HCT116 (cell line): ENCODE measurements at regions not wholly inside any gene's neighbourhood (a gene's known extent, or its start where the extent isn't known, plus 50 kb on each side); places are given as distances from the start of the nearest gene placed in this dataset.

Source experiments
- ATAC-seq: fragments of 200-7000 bp; cut with Tn5 transposase; 2 replicates; pipeline ENCODE4 v1.9.1; 2020; ENCODE audit warnings: mild to moderate bottlenecking, moderate library complexity
- BruUV-seq: library from RNA; stranded (reverse); fragments of 400-500 nt; replicated peaks from 2 replicates; lab custom pipeline; 2021; lab: Mats Ljungman, UMichigan
- CTCF ChIA-PET: fragments of 300-600 bp; sonication (Branson Sonifier 250); formaldehyde crosslinking; loops from one replicate; lab custom pipeline; 2021; ENCODE audit warnings: antibody characterized with exemption; lab: Charles Lee
- POLR2A ChIA-PET: fragments of 300-600, 350-600 bp; sonication (Branson Sonifier 250); formaldehyde crosslinking; loops from one replicate; lab custom pipeline; 2021; ENCODE audit warnings: antibody characterized with exemption; lab: Charles Lee
- RAD21 ChIA-PET, 2 experiments: fragments of 300-600 bp; sonication (Branson Sonifier 250); formaldehyde crosslinking; loops; one replicate each; lab custom pipeline; 2023; ENCODE audit warnings: low total read pairs in 2 of 2; ENCODE audit not compliant: uncharacterized antibody in 2 of 2, unreplicated experiment in 2 of 2, low non-redundant PET in 1 of 2; lab: Charles Lee
- DNase-seq: peaks from one replicate; pipeline ENCODE4 v3.0.0-alpha.2; 2010; ENCODE audit warnings: low read depth, low spot score
- H2AFZ ChIP-seq: fragments of 200-600 bp; shearing (Covaris generic), sonication (generic); 2 replicates; pipeline ENCODE4 v1.6.1; 2017; ENCODE audit warnings: low read depth, mixed run types, mixed read lengths, antibody characterized with exemption, low read length; ENCODE audit not compliant: poor library complexity, severe bottlenecking
- H3K27ac ChIP-seq: 2 replicates; pipeline ENCODE4 v1.5.1; 2012; ENCODE audit warnings: low read depth, low read length
- H3K27me3 ChIP-seq: fragments of 200-600 bp; sonication (generic); 2 replicates; pipeline ENCODE4 v1.6.1; 2016; ENCODE audit warnings: mixed run types, low read length, mixed read lengths; ENCODE audit not compliant: insufficient read depth
- H3K36me3 ChIP-seq, 2 experiments: fragments of 200-500 bp in 1 of 2; fragments of 200-600 bp in 1 of 2; sonication (Bioruptor generic) in 1 of 2; sonication (generic) in 1 of 2; 2 replicates each; pipeline versions ENCODE4 v1.5.1 to v1.6.1; 2014 to 2016; ENCODE audit warnings: low read length in 2 of 2, inconsistent platforms in 1 of 2, mixed read lengths in 1 of 2, mixed run types in 1 of 2; ENCODE audit not compliant: insufficient read depth in 2 of 2, control insufficient read depth in 1 of 2
- H3K4me1 ChIP-seq, 2 experiments: fragments of 200-600 bp in 1 of 2; sonication (generic) in 1 of 2; 2 replicates each; pipeline versions ENCODE4 v1.5.1 to v1.6.1; 2012 to 2017; ENCODE audit warnings: low read length in 2 of 2, inconsistent platforms in 1 of 2, mild to moderate bottlenecking in 1 of 2, mixed read lengths in 1 of 2, mixed run types in 1 of 2, moderate library complexity in 1 of 2; ENCODE audit not compliant: insufficient read depth in 2 of 2, control insufficient read depth in 1 of 2
- H3K4me2 ChIP-seq: fragments of 200-600 bp; sonication (generic); 2 replicates; pipeline ENCODE4 v1.6.1; 2017; ENCODE audit warnings: mixed run types, low read length, mixed read lengths
- H3K4me3 ChIP-seq, 2 experiments: fragments of 200-600 bp in 1 of 2; sonication (generic) in 1 of 2; replicated peaks in 1 of 2; 2 replicates each; pipeline ENCODE4 v1.5.1; 2011 to 2016; ENCODE audit warnings: low read length in 2 of 2, control low read depth in 1 of 2, low read depth in 1 of 2, mild to moderate bottlenecking in 1 of 2, mixed read lengths in 1 of 2, mixed run types in 1 of 2
- H3K79me2 ChIP-seq: fragments of 200-600 bp; sonication (generic); 2 replicates; pipeline ENCODE4 v1.6.1; 2017; ENCODE audit warnings: mild to moderate bottlenecking, mixed run types, low read length, moderate library complexity, mixed read lengths; ENCODE audit not compliant: insufficient read depth
- H3K9ac ChIP-seq: fragments of 200-600 bp; sonication (generic); 2 replicates; pipeline ENCODE4 v1.6.1; 2016; ENCODE audit warnings: low read length, mixed read lengths
- H3K9me2 ChIP-seq: fragments of 200-600 bp; sonication (generic), shearing (Covaris generic); 2 replicates; pipeline ENCODE4 v1.6.1; 2017; ENCODE audit warnings: mixed run types, mild to moderate bottlenecking, moderate library complexity; ENCODE audit not compliant: insufficient read depth
- H3K9me3 ChIP-seq, 2 experiments: fragments of 200-500 bp in 1 of 2; fragments of 200-600 bp in 1 of 2; sonication (Bioruptor generic) in 1 of 2; sonication (generic) in 1 of 2; 2 replicates each; pipeline ENCODE4 v1.6.1; 2014 to 2017; ENCODE audit warnings: low read length in 2 of 2, mixed read lengths in 2 of 2, inconsistent platforms in 1 of 2, low read depth in 1 of 2, mild to moderate bottlenecking in 1 of 2, mixed run types in 1 of 2, moderate library complexity in 1 of 2; ENCODE audit not compliant: control insufficient read depth in 1 of 2, insufficient read depth in 1 of 2
- H4K20me1 ChIP-seq: fragments of 200-600 bp; sonication (generic), shearing (Covaris generic); 2 replicates; pipeline ENCODE4 v1.6.1; 2017; ENCODE audit warnings: mixed run types, mild to moderate bottlenecking, moderate library complexity; ENCODE audit not compliant: insufficient read depth
- CEBPB ChIP-seq: IDR thresholded peaks from 2 replicates; pipeline ENCODE4 v1.6.1; 2012; ENCODE audit warnings: low read depth
- EGR1 ChIP-seq: IDR thresholded peaks from 2 replicates; pipeline ENCODE4 v1.6.1; 2012; ENCODE audit warnings: low read depth
- EZH2 ChIP-seq: fragments of 200-600 bp; sonication (generic); IDR thresholded peaks from 2 replicates; pipeline ENCODE4 v1.6.1; 2017; ENCODE audit warnings: antibody characterized with exemption, mixed run types
- EZH2phosphoT487 ChIP-seq: fragments of 200-600 bp; IDR thresholded peaks from 2 replicates; pipeline ENCODE4 v1.6.1; 2018; ENCODE audit warnings: antibody characterized with exemption, borderline replicate concordance
- JUND ChIP-seq: IDR thresholded peaks from 2 replicates; pipeline ENCODE4 v1.6.1; 2012
- MAX ChIP-seq: IDR thresholded peaks from 2 replicates; pipeline ENCODE4 v1.6.1; 2012
- POLR2A ChIP-seq: IDR thresholded peaks from 2 replicates; pipeline ENCODE4 v1.7.0; 2011; ENCODE audit warnings: borderline replicate concordance; ENCODE audit not compliant: insufficient read depth, insufficient read length; ENCODE audit errors: extremely low read depth
- POLR2AphosphoS5 ChIP-seq: IDR thresholded peaks from 2 replicates; pipeline ENCODE4 v1.6.1; 2011; ENCODE audit warnings: mild to moderate bottlenecking, low read depth, low read length, moderate library complexity
- RAD21 ChIP-seq: IDR thresholded peaks from 2 replicates; pipeline ENCODE4 v1.6.1; 2012; ENCODE audit warnings: low read depth, mild to moderate bottlenecking
- REST ChIP-seq: IDR thresholded peaks from 2 replicates; pipeline ENCODE4 v1.6.1; 2012; ENCODE audit warnings: low read depth
- SIN3A ChIP-seq: IDR thresholded peaks from 2 replicates; pipeline ENCODE4 v1.6.1; 2012; ENCODE audit warnings: low read depth
- SP1 ChIP-seq: IDR thresholded peaks from 2 replicates; pipeline ENCODE4 v1.6.1; 2012; ENCODE audit warnings: low read depth
- SRF ChIP-seq: IDR thresholded peaks from 2 replicates; pipeline ENCODE4 v1.6.1; 2012; ENCODE audit warnings: low read depth
- YY1 ChIP-seq: IDR thresholded peaks from 2 replicates; pipeline ENCODE4 v1.6.1; 2011; ENCODE audit warnings: low read length, low read depth, moderate library complexity, mild to moderate bottlenecking; ENCODE audit not compliant: insufficient replicate concordance; ENCODE audit errors: extremely low read depth
- ZBTB33 ChIP-seq: IDR thresholded peaks from 2 replicates; pipeline ENCODE4 v1.6.1; 2011; ENCODE audit warnings: mild to moderate bottlenecking, low read length, moderate library complexity; ENCODE audit not compliant: insufficient replicate concordance; ENCODE audit errors: extremely low read depth
- ZFX ChIP-seq: fragments of 450-650 bp; IDR thresholded peaks from 2 replicates; pipeline ENCODE4 v1.6.1; 2017
- ZNF274 ChIP-seq: fragments of 200-500 bp; sonication (Bioruptor generic); IDR thresholded peaks from 2 replicates; pipeline ENCODE4 v1.6.1; 2014; ENCODE audit warnings: mild to moderate bottlenecking, low read depth, low read length, inconsistent platforms
- intact Hi-C: fragments of 100-400 bp; cut with micrococcal nuclease; formaldehyde crosslinking; loops from 2 replicates; pipeline ENCODE4 v1.10.0; 2022

- DNase-seq (no peak), ATAC-seq (no peak)
- CTCF ChIA-PET = no interaction called here
- no peak overlapping the region for H3K4me3 ChIP-seq
- H4K20me1 ChIP-seq = no peaks in the 10 kb centered on the region
- no peaks in the 10 kb centered on the region for H3K9me2 ChIP-seq
- no peak overlapping the region for H3K27ac ChIP-seq
- no peak overlapping the region for H3K9ac ChIP-seq
- TF ChIP-seq SP1 = no peak
- TF ChIP-seq EZH2 = no peak
- no peak for TF ChIP-seq CEBPB
- no peaks in the 10 kb centered on the region for H3K36me3 ChIP-seq
- intact Hi-C loops = no loop called here
- no peak overlapping the region for H2AFZ ChIP-seq
- RAD21 ChIA-PET = no interaction called here
- H3K79me2 ChIP-seq = no peaks in the 10 kb centered on the region
- no peak overlapping the region for H3K4me2 ChIP-seq
- H3K27me3 ChIP-seq = 0 out of 2 replicates have a peak, but pooled peaks cover 4% of the 10 kb centered on the region
- POLR2A ChIA-PET = no interaction called here
- H3K4me1 ChIP-seq = no peaks in the 10 kb centered on the region
- no peaks in the 10 kb centered on the region for H3K9me3 ChIP-seq
- BruUV-seq = no TSS peak
These were observed 339.2 kb upstream of the LRRC7 start for GRCh38 chr1:69228501-69228900.

- BruUV-seq = no TSS peak
- H3K27me3 ChIP-seq = 0 out of 2 replicates have a peak, but pooled peaks cover 4% of the 10 kb centered on the region
- H4K20me1 ChIP-seq = no peaks in the 10 kb centered on the region
- H3K9ac ChIP-seq = no peak overlapping the region
- no peak overlapping the region for H3K4me3 ChIP-seq
- POLR2A ChIA-PET = no interaction called here
- H3K4me1 ChIP-seq = no peaks in the 10 kb centered on the region
- CTCF ChIA-PET = no interaction called here
- no peak for ATAC-seq
- H2AFZ ChIP-seq = no peak overlapping the region
- H3K36me3 ChIP-seq = no peaks in the 10 kb centered on the region
- no peaks in the 10 kb centered on the region for H3K9me3 ChIP-seq
- no peaks in the 10 kb centered on the region for H3K9me2 ChIP-seq
- H3K79me2 ChIP-seq = no peaks in the 10 kb centered on the region
- RAD21 ChIA-PET = no interaction called here
- TF ChIP-seq SRF (no peak), ZNF274 (no peak), REST (no peak), ZBTB33 (no peak), JUND (no peak), POLR2A (no peak), MAX (no peak), SIN3A (no peak), POLR2AphosphoS5 (no peak), YY1 (no peak), CEBPB (no peak), RAD21 (no peak), SP1 (no peak), EZH2phosphoT487 (no peak), ZFX (no peak), EGR1 (no peak)
- DNase-seq = no peak
- H3K4me2 ChIP-seq = no peak overlapping the region
- H3K27ac ChIP-seq = no peak overlapping the region
- intact Hi-C loops = no loop called here
These were observed 337.5 kb upstream of the LRRC7 start for GRCh38 chr1:69230208-69230607.
